ENCODE measurements at regions not wholly inside any gene's neighbourhood (a gene's known extent, or its start where the extent isn't known, plus 50 kb on each side); places are given as distances from the start of the nearest gene placed in this dataset.
"Not testable (repeated sequence)": the region's sequence is repeated elsewhere in the genome, so short reads cannot be mapped to it uniquely, and the experiment has no call there.

DNA sequence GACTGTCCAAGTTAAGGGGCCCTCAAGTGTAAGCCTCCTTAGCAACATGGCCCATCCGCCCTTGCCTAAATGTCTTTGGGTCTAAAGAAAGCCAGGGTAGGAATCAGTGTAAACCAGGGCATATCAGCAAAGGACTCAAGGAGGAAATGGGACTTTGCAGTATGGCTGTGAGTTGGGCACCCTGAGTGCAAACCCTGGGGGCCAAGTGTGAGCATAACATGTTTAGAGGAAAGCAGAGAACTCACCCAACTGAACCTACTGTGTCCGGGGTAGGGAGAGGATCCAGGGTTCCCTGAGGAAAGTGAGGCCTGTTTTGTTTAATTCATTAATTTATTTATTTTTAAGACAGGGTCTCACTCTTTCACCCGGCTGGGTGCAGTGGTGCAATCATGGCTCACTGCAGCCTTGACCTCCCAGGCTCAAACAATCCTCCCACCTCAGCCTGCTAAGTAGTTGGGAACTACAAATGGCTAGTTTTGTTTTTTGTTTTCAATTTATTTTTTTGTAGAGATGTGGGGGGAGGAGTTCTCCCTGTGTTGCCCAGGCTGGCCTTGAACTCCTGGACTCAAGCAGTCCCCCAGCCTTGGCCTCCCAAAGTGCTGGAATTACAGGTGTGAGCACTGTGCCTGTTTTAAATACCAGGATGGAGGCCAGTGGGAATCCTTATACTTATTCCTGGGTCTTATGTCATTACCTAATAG lies 51.0 kb upstream of the ACTR3 start:
- DNase-seq (ENCODE audit: low read depth), result no peak

DNA sequence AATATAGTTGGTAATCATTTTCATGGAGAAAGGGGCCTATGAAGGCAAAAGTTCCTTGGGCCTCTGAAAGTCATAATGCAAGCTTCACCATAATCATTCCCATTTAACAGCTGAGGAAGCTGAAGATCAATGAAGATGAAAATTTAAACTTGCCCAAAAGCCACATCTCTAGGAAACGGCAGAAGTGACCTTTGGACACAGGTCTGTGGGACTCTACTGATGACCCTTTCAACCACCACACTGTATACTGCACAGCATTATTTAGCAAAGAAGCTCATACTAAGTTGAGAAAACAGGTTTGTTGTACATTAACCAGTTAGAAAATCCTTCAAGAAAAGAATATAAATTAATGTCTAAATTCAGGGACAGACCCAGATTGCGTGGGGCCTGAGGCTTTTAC lies 51.6 kb upstream of the ACTR3 start:
- DNase-seq (ENCODE audit: low read depth), result no peak

GRCh38 chr2:113834051-113834730 lies 55.7 kb upstream of the ACTR3 start:
- no peak for DNase-seq (ENCODE audit: low read depth)

GRCh38 chr2:113832795-113833290 lies 57.0 kb upstream of the ACTR3 start:
- no peak for DNase-seq (ENCODE audit: low read depth)

DNA sequence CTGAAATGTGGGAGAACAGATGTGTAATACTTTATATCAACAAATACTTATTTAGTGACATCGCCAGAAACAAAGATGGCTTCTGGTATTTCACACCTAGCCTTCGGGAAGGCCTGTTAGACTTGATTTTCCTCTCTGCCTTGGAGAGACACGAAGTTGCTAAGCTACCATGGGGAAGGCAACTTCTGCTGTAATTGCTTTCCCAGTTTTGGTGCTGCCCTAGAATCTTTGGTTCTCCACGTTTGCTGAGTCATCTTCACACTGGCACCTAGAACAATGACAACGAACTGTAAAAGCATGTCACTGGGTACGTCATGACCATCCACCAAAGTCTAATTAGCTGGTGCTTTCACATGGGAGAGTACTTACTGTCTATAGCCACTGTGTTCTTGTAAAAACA lies 58.7 kb upstream of the ACTR3 start:
- no peak for DNase-seq (ENCODE audit: low read depth)

DNA sequence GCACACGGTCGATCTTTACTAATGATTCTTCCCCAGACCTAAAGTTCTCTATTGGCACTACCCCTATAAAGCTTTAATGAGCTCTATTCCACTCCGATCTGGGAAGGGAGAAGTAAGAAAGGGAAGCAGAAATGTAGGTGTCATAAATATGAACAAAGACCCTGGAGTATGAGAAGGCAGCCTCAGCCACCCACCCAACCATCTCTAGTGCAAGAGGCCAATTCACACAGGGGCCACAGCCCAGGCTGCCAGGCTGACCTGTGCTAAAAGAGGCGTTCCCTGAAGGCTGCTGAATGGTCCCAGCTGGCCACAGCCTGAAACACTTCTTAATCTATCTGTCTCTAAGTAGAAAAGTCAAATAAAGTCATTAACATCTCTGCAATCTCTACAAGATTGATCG lies 60.1 kb upstream of the ACTR3 start:
- DNase-seq (ENCODE audit: low read depth), result no peak

GRCh38 chr2:113829270-113829669 lies 60.6 kb upstream of the ACTR3 start:
- DNase-seq (ENCODE audit: low read depth), result peak; percentile 77

GRCh38 chr2:113828049-113828742 lies 61.7 kb upstream of the ACTR3 start:
- DNase-seq (ENCODE audit: low read depth), result no peak

- DNase-seq (ENCODE audit: low read depth), result no peak
These were observed 62.5 kb upstream of the ACTR3 start for GRCh38 chr2:113827426-113827825.

DNA sequence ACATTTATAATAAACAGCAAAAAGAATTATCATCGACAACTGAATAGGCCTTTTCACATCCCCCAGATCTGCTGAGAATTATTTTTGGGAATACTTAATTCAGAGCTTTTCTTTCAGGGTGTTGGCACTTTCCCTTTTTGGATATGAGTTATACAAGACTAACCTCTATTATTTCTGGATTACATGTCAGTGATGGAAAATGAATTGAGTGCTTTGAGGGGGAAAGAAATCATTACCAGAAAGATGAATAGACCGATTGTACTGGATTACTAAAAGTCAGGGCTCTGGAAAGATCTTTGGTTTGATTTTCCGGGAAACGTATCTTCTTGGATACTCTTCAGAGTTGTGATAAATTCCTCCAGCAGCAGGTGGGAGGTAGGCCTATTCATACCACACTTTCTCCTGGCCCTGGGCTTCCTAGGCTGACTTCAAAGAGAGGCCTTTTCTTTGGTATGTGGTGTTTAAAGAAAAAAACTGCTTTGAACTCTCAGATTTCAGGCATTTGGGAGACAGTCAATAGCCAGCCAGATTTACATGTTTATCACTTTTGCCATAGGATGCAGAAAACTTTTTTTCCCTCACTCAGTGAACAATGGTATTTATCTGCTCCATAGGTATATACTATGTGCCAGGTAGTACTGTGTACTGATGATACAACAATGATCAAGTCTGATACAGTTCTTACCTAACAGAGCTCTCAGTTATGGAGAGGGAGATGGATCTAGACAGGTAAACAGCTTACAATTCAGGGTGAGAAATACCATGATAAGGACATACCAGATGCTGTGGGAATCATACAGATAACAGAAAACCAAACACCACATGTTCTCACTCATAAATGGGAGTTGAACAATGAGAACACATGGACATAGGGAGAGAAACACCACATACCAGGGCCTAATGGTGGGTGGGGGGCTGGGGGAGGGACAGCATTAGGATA lies 63.3 kb upstream of the ACTR3 start:
- DNase-seq (ENCODE audit: low read depth), result peak; percentile 38

- no peak for DNase-seq (ENCODE audit: low read depth)
These were observed 65.9 kb upstream of the ACTR3 start for GRCh38 chr2:113823716-113824595.

GRCh38 chr2:113822087-113822815 lies 65.8 kb upstream of the SLC35F5 start:
- no peak for DNase-seq (ENCODE audit: low read depth)

DNA sequence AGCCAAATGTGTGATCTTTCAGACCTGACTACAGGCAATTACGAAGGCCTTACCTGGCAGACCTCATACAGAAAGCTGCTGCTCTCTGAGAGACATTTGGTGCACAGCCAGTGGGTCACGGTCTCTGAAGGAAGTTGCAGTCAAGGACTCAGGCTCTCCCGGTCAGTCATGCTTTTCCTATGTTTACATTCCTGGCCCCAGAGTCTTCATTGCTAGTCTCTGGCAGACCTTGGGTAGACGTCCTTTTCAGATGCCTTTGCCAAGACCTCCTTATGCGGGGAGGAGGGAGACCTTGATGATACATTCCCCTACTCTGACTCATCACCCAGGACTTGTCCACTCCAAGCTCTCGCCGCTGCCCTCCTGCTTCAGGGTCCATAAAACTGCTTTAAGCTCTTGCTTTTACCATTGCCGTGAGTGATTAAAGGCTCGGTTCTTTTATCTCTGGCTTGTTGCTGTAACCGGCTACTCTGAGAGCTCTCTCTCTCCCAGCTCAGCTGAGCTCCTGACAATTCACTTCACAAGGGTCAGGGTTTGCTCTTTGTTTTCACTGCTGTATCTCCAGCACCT lies 62.0 kb upstream of the SLC35F5 start:
- peak; percentile 100 for DNase-seq (ENCODE audit: low read depth)

- not testable (repeated sequence) for DNase-seq (ENCODE audit: low read depth)
These were observed 57.0 kb upstream of the SLC35F5 start for GRCh38 chr2:113813396-113813795.

DNA sequence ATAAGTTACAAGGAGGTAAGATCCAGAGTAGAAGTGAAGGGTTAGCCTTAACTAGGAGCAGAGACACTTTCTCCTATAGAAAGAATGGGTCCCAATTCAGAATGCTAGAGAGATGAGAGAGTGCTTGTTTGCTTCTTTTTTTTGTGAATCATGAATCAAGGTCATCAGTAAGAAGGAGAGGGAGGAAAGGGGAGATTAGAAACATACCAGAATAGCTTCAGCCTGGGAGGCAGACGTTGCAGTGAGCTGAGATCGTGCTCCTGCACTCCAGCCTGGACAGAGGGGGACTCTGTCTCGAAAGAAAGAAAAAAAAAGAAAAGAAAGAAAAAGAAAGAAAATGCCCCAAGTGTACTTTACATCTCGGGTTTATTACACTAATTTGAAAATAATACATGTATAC lies 55.8 kb upstream of the SLC35F5 start:
- DNase-seq (ENCODE audit: low read depth), result peak; percentile 75

- no peak for DNase-seq (ENCODE audit: low read depth)
These were observed 52.8 kb upstream of the SLC35F5 start for GRCh38 chr2:113809076-113809736.

DNA sequence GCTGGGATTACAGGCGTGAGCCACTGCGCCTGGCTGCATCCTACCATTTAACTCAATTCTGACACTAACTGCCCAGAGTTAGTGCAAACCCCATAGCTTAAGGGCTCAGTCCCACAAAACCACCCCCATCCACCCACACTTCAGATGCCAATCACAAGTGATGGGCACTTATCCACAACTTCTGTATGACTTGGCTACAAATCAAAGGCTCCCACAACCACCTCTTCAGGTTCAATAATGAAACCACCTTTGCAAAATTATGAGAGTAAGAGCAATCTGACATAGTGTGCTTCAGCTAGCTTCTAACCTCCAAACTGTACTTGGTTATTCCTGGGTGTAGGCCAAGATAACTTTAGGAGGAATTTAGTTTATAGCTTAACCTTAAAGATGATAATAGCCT lies 51.3 kb upstream of the SLC35F5 start:
- no peak for DNase-seq (ENCODE audit: low read depth)

- no peak for DNase-seq (ENCODE audit: low read depth)
These were observed 49.9 kb upstream of the SLC35F5 start for GRCh38 chr2:113806217-113806913.
